ENCODE measurements at regions not wholly inside any gene's neighbourhood (a gene's known extent, or its start where the extent isn't known, plus 50 kb on each side); places are given as distances from the start of the nearest gene placed in this dataset.

DNA sequence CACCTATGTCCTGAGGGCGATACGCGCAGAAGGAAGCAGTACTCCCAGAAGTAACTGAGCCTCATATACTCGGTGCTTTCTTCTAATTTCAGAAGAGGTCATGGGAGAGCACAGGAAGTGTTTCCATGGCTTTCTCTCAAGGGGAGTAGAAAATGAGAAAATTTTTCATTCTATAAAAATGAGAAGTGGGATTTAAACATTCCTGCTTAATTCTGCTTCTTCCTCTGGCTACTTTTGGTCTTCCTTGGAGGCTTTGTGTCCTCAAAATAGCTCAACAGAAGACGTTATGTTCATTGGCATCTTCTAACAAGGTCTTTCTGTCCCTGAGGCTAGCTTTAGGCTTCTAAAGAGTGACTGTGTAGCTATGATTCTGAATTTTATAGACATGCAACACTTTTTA is 497.0 kb downstream of the TDRD15 start:
- BruUV-seq (replicated peaks) = no TSS peak
- no peaks in the 10 kb centered on the region for H3K79me2 ChIP-seq (ENCODE audit: insufficient read depth, low read length)
- ChIA-PET CTCF (ENCODE audit: low intra/inter-chr PET ratio, low total read pairs) (no interaction called here), POLR2A (no interaction called here)
- no peaks in the 10 kb centered on the region for H3K36me3 ChIP-seq (replicated peaks in 1 of 2; ENCODE audit: control insufficient read depth in 1 of 2, insufficient read depth in 2 of 2, low read length in 2 of 2)
- ATAC-seq (no peak), DNase-seq (ENCODE audit: low spot score) (no peak), FAIRE-seq (no peak)
- peaks cover 0 to 4% of the 10 kb centered on the region in 2 experiments; a peak in 1 of 5 replicates for H3K27me3 ChIP-seq (ENCODE audit: control insufficient read depth in 1 of 2, insufficient read depth in 2 of 2, low read length in 2 of 2)
- H3K4me1 ChIP-seq (ENCODE audit: insufficient read depth, low read length) = no peaks in the 10 kb centered on the region
- in situ Hi-C loops (cut with HindIII; ENCODE audit: extremely low pct_ligation_motif_present, low pct_unique_long_range_greater_than_20kb) = no loop called here
- intact Hi-C loops (cut with micrococcal nuclease; ENCODE audit: unreplicated experiment) = no loop called here
- H3K9me3 ChIP-seq (ENCODE audit: low read length) = no peaks in the 10 kb centered on the region
- TF ChIP-seq ZBTB1 (CRISPR knock-in tag; IDR thresholded peaks at IDR 0.05; ENCODE audit: borderline replicate concordance) = no peak
- TF ChIP-seq THYN1 (CRISPR knock-in tag; IDR thresholded peaks at IDR 0.05; ENCODE audit: borderline replicate concordance, low read depth) = no peak
- TF ChIP-seq, protein P1, sequence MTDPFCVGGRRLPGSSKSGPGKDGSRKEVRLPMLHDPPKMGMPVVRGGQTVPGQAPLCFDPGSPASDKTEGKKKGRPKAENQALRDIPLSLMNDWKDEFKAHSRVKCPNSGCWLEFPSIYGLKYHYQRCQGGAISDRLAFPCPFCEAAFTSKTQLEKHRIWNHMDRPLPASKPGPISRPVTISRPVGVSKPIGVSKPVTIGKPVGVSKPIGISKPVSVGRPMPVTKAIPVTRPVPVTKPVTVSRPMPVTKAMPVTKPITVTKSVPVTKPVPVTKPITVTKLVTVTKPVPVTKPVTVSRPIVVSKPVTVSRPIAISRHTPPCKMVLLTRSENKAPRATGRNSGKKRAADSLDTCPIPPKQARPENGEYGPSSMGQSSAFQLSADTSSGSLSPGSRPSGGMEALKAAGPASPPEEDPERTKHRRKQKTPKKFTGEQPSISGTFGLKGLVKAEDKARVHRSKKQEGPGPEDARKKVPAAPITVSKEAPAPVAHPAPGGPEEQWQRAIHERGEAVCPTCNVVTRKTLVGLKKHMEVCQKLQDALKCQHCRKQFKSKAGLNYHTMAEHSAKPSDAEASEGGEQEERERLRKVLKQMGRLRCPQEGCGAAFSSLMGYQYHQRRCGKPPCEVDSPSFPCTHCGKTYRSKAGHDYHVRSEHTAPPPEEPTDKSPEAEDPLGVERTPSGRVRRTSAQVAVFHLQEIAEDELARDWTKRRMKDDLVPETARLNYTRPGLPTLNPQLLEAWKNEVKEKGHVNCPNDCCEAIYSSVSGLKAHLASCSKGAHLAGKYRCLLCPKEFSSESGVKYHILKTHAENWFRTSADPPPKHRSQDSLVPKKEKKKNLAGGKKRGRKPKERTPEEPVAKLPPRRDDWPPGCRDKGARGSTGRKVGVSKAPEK (CRISPR knock-in tag; IDR thresholded peaks at IDR 0.05; ENCODE audit: borderline replicate concordance) = no peak
- no peak for TF ChIP-seq TEAD3 (CRISPR knock-in tag; optimal IDR thresholded peaks at IDR 0.05; ENCODE audit: borderline replicate concordance)
- TF ChIP-seq, protein P2, sequence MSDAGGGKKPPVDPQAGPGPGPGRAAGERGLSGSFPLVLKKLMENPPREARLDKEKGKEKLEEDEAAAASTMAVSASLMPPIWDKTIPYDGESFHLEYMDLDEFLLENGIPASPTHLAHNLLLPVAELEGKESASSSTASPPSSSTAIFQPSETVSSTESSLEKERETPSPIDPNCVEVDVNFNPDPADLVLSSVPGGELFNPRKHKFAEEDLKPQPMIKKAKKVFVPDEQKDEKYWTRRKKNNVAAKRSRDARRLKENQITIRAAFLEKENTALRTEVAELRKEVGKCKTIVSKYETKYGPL (CRISPR knock-in tag; IDR thresholded peaks at IDR 0.05) = no peak
- no peak for TF ChIP-seq NFYC (CRISPR knock-in tag; IDR thresholded peaks at IDR 0.05)
- no peak for TF ChIP-seq ZFP36L2 (CRISPR knock-in tag; IDR thresholded peaks at IDR 0.05)
- no peak overlapping the region for H3K4me3 ChIP-seq (replicated peaks in 1 of 3; ENCODE audit: insufficient read depth in 1 of 3, low read depth in 2 of 3, low read length in 3 of 3)
- H2AFZ ChIP-seq (ENCODE audit: low read length) = no peak overlapping the region
- no peak overlapping the region for H3K27ac ChIP-seq (ENCODE audit: extremely low read length, insufficient read depth, low read length)
- no peaks in the 10 kb centered on the region for H4K20me1 ChIP-seq (ENCODE audit: insufficient read depth, low read length)
- H3K9ac ChIP-seq (ENCODE audit: insufficient read depth, low read depth, low read length) = no peak overlapping the region
- H3K4me2 ChIP-seq (ENCODE audit: low read depth, low read length) = no peak overlapping the region
- 27% methylated on average over 5 of the region's 5 CpGs for WGBS (ENCODE audit: low lambda C conversion rate)

All from HepG2 (cell line).